ENCODE measurements at regions not wholly inside any gene's neighbourhood (a gene's known extent, or its start where the extent isn't known, plus 50 kb on each side); places are given as distances from the start of the nearest gene placed in this dataset.

DNA sequence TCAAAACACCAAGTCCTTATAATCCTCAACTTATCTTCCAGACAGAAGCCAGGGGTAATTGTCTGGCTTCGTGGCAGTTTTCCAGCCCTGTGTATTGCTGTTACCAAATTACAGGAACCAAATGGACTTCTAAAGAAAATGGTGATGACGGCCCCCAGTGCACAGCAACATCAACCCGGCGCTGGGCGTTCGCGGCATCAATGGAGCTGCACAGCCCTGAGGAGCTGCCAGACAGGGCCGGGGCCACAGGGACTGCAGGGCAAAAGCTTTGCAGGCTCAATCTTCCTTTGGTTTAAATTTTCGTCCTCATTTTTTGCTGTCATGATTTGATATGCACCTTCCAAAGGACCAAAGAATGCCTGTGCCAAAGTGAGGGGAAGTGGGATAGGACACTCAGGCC, 292.5 kb downstream of the BRD1 start:
- H3K27ac ChIP-seq, result no peak overlapping the region
- TF ChIP-seq, protein P1, sequence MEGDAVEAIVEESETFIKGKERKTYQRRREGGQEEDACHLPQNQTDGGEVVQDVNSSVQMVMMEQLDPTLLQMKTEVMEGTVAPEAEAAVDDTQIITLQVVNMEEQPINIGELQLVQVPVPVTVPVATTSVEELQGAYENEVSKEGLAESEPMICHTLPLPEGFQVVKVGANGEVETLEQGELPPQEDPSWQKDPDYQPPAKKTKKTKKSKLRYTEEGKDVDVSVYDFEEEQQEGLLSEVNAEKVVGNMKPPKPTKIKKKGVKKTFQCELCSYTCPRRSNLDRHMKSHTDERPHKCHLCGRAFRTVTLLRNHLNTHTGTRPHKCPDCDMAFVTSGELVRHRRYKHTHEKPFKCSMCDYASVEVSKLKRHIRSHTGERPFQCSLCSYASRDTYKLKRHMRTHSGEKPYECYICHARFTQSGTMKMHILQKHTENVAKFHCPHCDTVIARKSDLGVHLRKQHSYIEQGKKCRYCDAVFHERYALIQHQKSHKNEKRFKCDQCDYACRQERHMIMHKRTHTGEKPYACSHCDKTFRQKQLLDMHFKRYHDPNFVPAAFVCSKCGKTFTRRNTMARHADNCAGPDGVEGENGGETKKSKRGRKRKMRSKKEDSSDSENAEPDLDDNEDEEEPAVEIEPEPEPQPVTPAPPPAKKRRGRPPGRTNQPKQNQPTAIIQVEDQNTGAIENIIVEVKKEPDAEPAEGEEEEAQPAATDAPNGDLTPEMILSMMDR (conservative IDR thresholded peaks at IDR 0.05), result no peak

DNA sequence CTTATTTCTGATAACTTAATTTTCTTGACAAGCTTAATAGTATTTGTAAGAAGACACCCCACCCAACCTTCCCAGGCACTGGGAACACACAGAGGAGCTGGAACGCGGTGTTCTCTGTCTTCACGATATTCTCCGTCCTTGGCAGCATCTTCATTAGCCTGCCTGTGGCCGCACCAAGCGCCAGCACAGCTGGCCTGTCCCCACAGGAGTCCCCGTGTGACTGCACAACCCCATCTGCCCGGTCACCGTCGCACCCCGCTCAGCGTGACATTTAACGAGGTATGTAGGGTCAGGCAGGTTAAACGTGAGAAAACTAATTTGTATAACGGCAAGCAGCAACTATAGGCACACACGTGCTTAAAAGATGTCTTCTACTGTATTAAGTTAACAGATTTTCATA, 293.3 kb downstream of the BRD1 start:
- TF ChIP-seq, protein P1 (conservative IDR thresholded peaks at IDR 0.05), result no peak
- H3K27ac ChIP-seq, result no peak overlapping the region

DNA sequence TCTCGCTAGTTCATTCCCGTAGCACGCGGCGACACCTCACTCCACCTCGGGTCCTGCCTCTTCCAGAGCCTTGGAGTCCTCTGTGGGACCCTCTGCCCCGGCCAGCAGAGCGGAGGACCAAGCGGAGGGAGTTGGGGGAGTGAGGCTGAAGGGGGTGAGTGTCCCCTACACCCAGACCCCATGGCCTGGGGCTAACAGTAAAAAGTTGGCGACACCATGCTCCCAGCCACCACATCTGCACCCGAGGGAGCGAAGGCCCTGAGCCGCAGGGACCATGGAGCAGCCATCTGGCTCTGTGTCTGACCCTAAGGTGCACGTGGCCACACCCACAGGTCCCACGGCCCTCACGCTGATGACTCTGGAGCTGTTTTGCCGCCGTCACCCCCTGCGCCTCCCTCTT, 293.8 kb downstream of the BRD1 start:
- no peak overlapping the region for H3K27ac ChIP-seq
- TF ChIP-seq, protein P1 (conservative IDR thresholded peaks at IDR 0.05), result no peak

DNA sequence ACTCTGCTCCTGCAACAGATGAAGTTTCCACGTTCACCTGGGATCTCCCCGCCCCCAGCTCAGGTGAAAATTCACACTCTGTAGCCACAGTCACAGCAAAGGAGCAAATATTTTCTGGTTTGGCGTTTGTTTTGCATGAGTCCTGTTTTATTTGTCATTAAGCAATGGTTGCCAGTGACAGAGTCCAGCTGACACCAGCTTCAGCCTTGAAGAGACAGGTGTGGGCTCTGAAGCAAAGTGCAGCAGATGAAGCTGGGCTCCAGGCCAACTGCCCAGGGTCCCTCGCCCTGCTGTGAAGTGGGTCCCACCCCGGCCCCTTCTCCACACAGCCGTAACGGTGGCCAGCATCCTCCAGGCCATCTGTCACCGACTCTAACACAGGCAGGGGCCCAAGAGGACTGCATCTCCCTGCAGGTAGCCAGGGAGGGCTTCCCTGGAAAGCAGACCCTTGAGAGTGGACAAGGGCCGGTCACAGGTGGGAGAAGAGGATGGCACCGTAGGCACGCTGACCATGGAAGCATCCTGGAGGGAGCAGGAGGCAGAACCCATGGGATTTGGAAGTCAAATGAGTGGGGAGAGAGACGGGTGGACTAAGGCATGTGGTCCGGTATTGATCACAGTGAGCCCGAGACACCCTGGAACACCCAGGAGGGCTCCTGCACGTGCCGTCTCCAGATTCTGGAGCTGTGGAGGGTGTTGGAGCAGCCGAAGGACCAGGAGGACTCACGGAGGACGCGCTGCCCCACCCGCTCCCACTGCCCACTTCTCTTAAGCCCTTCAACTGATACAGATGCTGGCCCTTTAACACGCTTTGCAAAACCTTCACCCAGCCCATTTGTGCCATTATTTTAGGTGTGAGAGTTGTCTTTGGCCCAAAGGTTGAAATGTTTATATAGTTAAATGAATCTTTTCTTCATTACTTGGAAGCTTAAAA, 294.5 kb downstream of the BRD1 start:
- TF ChIP-seq, protein P1 (conservative IDR thresholded peaks at IDR 0.05), result no peak
- H3K27ac ChIP-seq, result no peak overlapping the region

DNA sequence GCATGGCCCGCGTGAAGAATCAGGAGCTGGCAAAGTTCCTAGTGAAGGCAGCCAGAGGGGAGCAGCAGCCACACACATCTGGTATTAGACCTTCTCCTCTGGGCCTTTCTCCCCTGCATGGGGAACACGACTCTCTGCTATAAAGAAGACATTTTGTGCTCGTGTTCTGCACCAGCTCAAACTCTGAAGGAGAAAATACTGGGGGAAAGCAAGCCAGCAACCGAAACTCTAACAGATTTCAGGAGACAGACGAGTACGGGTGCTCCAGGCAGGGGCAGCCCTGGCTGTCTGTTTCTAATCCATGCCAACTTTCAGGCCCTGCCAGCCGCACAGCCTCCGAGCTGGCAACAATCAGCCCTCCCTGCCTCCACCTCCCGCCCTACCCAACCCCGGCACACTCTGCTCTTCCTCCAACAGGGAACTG, 296.3 kb downstream of the BRD1 start:
- TF ChIP-seq, protein P1 (conservative IDR thresholded peaks at IDR 0.05), result no peak
- no peak overlapping the region for H3K27ac ChIP-seq

DNA sequence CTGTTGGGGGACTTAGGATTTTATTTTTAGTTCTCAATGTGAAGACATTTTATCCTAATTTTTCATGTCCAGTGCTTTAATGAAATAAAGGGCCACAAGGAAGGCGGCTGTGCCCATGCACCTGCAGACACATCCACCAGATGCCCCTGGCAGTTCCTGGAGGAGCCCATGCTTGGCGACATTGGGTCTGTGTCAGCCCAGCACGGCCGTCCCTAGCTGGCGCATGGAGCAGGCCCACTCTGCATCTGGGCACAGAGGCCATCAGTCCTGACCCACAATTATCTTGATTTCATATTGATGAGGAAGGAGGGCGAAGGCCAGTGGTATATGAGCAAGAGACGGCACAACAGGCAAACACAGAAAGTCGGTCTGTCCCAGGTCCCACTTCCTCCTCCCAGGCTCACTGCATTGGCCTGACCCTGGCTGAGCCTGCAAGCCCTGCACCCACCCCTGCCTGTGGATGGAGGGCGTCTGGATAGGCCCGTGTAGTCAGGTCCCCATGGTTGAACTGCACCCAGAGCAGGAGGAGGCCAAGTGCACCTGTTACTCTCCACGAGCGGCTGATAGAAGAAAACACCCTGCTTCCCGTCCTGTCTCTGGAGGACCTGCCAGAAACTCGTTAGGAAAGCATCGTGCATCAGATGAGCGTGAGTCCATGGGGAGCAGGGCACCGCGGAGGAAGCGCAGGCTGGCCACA, 296.9 kb downstream of the BRD1 start:
- TF ChIP-seq, protein P1 (conservative IDR thresholded peaks at IDR 0.05), result no peak
- H3K27ac ChIP-seq, result no peak overlapping the region

DNA sequence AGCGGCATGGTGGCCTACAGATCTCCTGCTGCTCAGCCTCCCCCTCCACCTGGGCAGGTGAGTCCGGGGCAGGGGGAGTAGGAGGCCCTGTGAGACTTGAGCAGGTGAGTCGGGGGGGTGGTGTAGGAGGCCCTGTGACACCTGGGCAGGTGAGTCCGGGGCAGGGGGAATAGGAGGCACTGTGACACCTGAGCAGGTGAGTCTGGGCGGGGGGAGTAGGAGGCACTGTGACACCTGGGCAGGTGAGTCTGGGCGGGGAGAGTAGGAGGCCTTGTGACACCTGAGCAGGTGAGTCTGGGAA, 299.3 kb downstream of the BRD1 start:
- TF ChIP-seq, protein P1 (conservative IDR thresholded peaks at IDR 0.05), result no peak
- no peak overlapping the region for H3K27ac ChIP-seq

All from VCaP (cell line).